Neutrophil (primary cell): ENCODE measurements at regions not wholly inside any gene's neighbourhood (a gene's known extent, or its start where the extent isn't known, plus 50 kb on each side); places are given as distances from the start of the nearest gene placed in this dataset.

Experiments used
- H3K27ac ChIP-seq: fragments of 200-600 bp; sonication (generic); 2 replicates; pipeline ENCODE4 v1.5.1; 2016; ENCODE audit warnings: mild to moderate bottlenecking, moderate library complexity
- H3K27me3 ChIP-seq: fragments of 200-600 bp; sonication (generic); 2 replicates; pipeline ENCODE4 v1.6.0; 2016; ENCODE audit warnings: mild to moderate bottlenecking
- H3K36me3 ChIP-seq: fragments of 200-600 bp; sonication (generic); 2 replicates; pipeline ENCODE4 v1.5.1; 2017
- H3K4me1 ChIP-seq, 2 experiments: fragments of 200-600 bp in 1 of 2; sonication (generic) in 1 of 2; 1 replicate in 1 of 2; 2 replicates in 1 of 2; pipeline versions ENCODE4 v1.5.1 to v1.6.1; 2013 to 2016; ENCODE audit warnings: low read depth in 1 of 2, low read length in 1 of 2, mild to moderate bottlenecking in 1 of 2, moderate library complexity in 1 of 2; ENCODE audit not compliant: control insufficient read depth in 1 of 2, insufficient read depth in 1 of 2
- H3K4me3 ChIP-seq, 2 experiments: fragments of 200-600 bp in 1 of 2; sonication (generic) in 1 of 2; 1 replicate in 1 of 2; 2 replicates in 1 of 2; pipeline ENCODE4 v1.5.1; 2013 to 2016; ENCODE audit warnings: low read depth in 1 of 2, low read length in 1 of 2, mild to moderate bottlenecking in 1 of 2, moderate library complexity in 1 of 2
- H3K9me3 ChIP-seq: fragments of 200-600 bp; sonication (generic); 2 replicates; pipeline ENCODE4 v1.5.1; 2016
- TF ChIP-seq, protein P1 (sequence below): fragments of 200-600 bp; sonication (generic); IDR thresholded peaks from 2 replicates; pipeline ENCODE4 v1.5.1; 2016; ENCODE audit warnings: antibody characterized with exemption

DNA sequence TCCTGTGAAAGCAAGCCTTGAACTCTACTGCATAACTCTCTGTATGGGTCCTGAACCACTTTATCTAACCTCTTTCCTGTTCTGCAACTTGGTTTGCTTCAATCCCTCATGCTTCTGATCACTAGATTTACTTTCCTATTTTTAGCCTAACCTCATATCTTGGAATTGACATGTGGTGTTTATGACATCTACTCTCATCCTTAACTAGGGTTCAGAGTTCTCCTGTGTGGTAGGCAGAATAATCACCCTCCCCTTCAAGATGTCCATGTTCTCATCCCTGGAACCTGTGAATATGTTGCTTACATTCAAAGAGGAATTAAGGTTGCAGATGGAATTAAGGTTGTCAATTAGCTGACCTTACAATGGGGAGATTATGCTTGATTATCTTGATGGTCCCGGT, 67.4 kb upstream of the STXBP6 start:
- Histone ChIP-seq H3K9me3 (no peaks in the 10 kb centered on the region), H3K27ac (no peak overlapping the region), H3K4me3 (no peak overlapping the region), H3K36me3 (no peaks in the 10 kb centered on the region), H3K27me3 (no peaks in the 10 kb centered on the region), H3K4me1 (no peaks in the 10 kb centered on the region)
- TF ChIP-seq, protein P1, sequence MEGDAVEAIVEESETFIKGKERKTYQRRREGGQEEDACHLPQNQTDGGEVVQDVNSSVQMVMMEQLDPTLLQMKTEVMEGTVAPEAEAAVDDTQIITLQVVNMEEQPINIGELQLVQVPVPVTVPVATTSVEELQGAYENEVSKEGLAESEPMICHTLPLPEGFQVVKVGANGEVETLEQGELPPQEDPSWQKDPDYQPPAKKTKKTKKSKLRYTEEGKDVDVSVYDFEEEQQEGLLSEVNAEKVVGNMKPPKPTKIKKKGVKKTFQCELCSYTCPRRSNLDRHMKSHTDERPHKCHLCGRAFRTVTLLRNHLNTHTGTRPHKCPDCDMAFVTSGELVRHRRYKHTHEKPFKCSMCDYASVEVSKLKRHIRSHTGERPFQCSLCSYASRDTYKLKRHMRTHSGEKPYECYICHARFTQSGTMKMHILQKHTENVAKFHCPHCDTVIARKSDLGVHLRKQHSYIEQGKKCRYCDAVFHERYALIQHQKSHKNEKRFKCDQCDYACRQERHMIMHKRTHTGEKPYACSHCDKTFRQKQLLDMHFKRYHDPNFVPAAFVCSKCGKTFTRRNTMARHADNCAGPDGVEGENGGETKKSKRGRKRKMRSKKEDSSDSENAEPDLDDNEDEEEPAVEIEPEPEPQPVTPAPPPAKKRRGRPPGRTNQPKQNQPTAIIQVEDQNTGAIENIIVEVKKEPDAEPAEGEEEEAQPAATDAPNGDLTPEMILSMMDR, result no peak

DNA sequence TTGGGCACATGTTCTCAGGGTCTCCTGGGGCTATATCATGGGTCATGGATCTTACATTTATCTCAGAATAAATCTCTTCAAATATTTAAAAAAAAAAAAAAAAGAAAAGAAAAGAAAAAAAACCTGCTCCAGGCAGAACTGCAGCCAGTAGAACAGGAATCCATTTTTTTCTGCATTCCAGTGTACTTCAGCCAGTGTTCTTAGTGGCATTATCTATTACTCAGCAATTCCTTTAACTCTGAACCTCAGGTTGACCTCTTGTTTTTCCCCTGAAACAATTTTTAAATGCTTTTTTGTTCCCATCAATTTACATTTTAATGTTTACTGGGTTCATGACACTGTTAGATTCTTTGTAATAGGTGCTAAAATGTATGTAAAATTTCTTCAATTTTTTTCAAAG, 66.7 kb upstream of the STXBP6 start:
- Histone ChIP-seq H3K36me3 (no peaks in the 10 kb centered on the region), H3K9me3 (no peaks in the 10 kb centered on the region), H3K4me1 (no peaks in the 10 kb centered on the region), H3K4me3 (no peak overlapping the region), H3K27ac (no peak overlapping the region), H3K27me3 (no peaks in the 10 kb centered on the region)
- TF ChIP-seq, protein P1, result no peak

DNA sequence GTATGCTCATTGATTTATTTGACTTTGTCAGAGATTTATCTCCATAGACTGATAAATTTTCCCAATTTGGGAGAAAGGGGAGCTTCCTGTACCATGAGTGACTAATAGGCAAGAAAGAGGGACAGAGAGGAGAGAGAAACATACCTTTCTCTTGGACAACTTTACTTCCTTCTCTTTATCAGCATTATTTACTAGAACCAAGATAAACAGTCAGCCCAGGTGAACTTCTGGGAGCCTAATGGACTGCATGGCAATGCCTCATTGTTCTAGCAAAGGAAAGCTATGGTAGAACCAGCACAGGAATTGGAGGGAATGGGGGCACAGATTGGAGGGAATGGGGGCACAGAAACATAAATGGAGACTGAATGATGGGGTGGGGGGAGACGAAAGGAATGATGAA, 63.4 kb upstream of the STXBP6 start:
- TF ChIP-seq, protein P1, result no peak
- Histone ChIP-seq H3K36me3 (no peaks in the 10 kb centered on the region), H3K4me1 (no peaks in the 10 kb centered on the region), H3K27me3 (peaks cover 4% of the 10 kb centered on the region), H3K9me3 (no peaks in the 10 kb centered on the region), H3K27ac (no peak overlapping the region), H3K4me3 (no peak overlapping the region)

DNA sequence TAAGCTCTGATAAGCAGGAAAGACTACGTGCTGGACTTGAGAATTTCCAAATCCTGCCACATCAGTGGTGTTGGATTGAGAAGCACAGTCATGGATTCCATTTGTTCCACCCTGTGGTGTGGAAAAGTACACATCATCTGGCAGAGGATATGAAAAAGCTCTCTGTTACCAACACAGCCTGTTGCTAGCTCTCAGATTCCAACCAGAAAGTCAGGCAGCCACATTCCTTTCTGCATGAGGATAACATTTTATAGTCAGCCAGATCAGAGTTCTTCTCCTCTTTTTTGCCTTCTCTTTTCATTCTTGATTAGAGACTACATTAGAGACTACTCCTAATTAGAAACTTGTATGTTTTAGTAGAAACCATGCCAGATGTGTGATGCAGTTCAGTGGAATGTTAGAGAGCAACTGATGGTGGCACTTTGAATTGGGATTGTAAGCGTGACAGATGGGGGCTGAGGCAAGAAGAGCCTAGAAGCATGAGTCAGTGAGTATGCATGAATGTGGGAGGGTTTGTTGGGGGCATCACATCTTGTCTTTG, 61.2 kb upstream of the STXBP6 start:
- H3K4me1 ChIP-seq, result no peaks in the 10 kb centered on the region
- H3K9me3 ChIP-seq, result no peaks in the 10 kb centered on the region
- no peak overlapping the region for H3K4me3 ChIP-seq
- TF ChIP-seq, protein P1, result no peak
- no peaks in the 10 kb centered on the region for H3K36me3 ChIP-seq
- H3K27ac ChIP-seq, result no peak overlapping the region
- peaks cover 4% of the 10 kb centered on the region for H3K27me3 ChIP-seq

DNA sequence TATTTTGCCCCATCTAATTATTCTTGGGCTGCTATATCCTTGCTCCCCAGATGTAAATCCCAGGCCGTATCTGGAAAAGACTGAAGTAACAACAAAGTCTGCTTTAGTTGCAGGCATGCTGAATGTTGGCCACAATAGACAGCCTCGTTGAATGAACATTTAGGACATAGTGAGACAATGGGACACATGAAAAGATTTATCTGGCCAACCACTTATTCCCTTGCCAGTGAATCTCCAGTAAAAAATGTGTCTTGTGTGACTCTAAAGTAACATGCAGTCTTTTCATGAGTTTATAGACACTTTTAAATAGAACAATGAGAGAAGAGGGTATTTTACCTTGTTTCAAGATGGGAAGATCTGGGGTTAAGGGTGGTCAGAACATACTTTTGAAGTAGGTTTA, 60.2 kb upstream of the STXBP6 start:
- no peaks in the 10 kb centered on the region for H3K4me1 ChIP-seq
- peaks cover 4% of the 10 kb centered on the region for H3K27me3 ChIP-seq
- H3K4me3 ChIP-seq, result no peak overlapping the region
- no peaks in the 10 kb centered on the region for H3K36me3 ChIP-seq
- H3K9me3 ChIP-seq, result no peaks in the 10 kb centered on the region
- no peak overlapping the region for H3K27ac ChIP-seq
- TF ChIP-seq, protein P1, result no peak

DNA sequence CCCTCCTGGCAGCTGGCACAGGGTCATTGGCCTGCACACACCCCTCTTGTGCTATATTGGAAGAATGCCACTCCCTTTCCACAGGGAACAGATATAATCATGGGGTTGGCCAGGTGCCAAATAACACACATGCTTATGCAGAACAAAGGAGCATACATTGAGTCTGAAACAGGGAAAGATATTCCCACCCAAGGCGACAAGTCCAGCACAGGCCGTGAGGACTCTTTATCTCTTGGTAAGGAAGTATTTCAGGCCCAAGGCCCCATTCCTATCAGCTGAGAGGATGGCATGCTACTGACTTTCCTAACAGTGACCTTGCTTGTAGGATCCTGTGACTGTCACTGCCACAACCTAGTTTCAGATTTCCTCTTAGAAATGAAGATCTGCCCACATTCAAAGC, 59.0 kb upstream of the STXBP6 start:
- no peaks in the 10 kb centered on the region for H3K36me3 ChIP-seq
- H3K27me3 ChIP-seq, result peaks cover 4% of the 10 kb centered on the region
- H3K9me3 ChIP-seq, result no peaks in the 10 kb centered on the region
- H3K4me3 ChIP-seq, result no peak overlapping the region
- TF ChIP-seq, protein P1, result no peak
- no peak overlapping the region for H3K27ac ChIP-seq
- H3K4me1 ChIP-seq, result peaks cover 0 to 7% of the 10 kb centered on the region in 2 experiments
